Ishikawa (cell line): ENCODE measurements at regions not wholly inside any gene's neighbourhood (a gene's known extent, or its start where the extent isn't known, plus 50 kb on each side); places are given as distances from the start of the nearest gene placed in this dataset.

ENCODE experiments used
- EGR1 ChIP-seq: IDR thresholded peaks from 2 replicates; pipeline ENCODE4 v1.6.1; 2012
- NFIC ChIP-seq: IDR thresholded peaks from 2 replicates; pipeline ENCODE4 v1.6.1; 2012
- RAD21 ChIP-seq: IDR thresholded peaks from 2 replicates; pipeline ENCODE4 v1.6.1; 2012; ENCODE audit warnings: low read depth
- TAF1 ChIP-seq: IDR thresholded peaks from 2 replicates; pipeline ENCODE4 v1.6.1; 2012; ENCODE audit warnings: low read depth, mild to moderate bottlenecking

DNA sequence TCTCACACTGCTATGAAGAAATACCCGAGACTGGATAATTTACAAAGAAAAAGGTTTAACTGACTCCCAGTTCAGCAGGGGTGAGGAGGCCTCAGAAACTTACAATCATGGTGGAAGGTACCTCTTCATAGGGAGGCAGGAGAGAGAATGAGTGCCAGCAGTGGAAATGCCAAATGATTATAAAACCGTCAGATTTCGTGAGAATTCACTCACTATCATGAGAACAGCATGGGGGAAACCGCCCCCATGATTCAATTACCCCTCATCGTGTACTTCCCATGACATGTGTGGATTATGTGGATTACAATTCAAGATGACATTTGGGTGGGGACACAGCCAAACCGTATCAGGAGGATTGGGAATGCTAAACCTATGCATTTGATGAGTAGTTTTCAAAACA, 380.3 kb upstream of the SPHKAP start:
- TF ChIP-seq EGR1 (no peak), RAD21 (no peak), TAF1 (no peak), NFIC (no peak)
